ENCODE measurements at regions not wholly inside any gene's neighbourhood (a gene's known extent, or its start where the extent isn't known, plus 50 kb on each side); places are given as distances from the start of the nearest gene placed in this dataset.
"Not testable (repeated sequence)": the region's sequence is repeated elsewhere in the genome, so short reads cannot be mapped to it uniquely, and the experiment has no call there.

GRCh38 chr14:83611906-83612390 lies 1918.0 kb upstream of the FLRT2 start:
- no peak for DNase-seq (ENCODE audit: low read depth)
- H3K36me3 ChIP-seq (ENCODE audit: control insufficient read depth, insufficient read depth, low read length) = no peaks in the 10 kb centered on the region

GRCh38 chr14:83614956-83615355 lies 1915.0 kb upstream of the FLRT2 start:
- no peak overlapping the region for H3K4me3 ChIP-seq (ENCODE audit: low read depth, low read length)
- no peak for TF ChIP-seq CTCF (IDR thresholded peaks at IDR 0.05; ENCODE audit: insufficient read depth, low read length, poor library complexity, severe bottlenecking)
- no peak for DNase-seq (ENCODE audit: low read depth)
- H3K27me3 ChIP-seq (ENCODE audit: control insufficient read depth, insufficient read depth, low read length) = no peaks in the 10 kb centered on the region
- H3K36me3 ChIP-seq (ENCODE audit: control insufficient read depth, insufficient read depth, low read length) = no peaks in the 10 kb centered on the region

More at GRCh38 chr14:83611906-83612390, 1918.0 kb upstream of the FLRT2 start:
- Histone ChIP-seq H3K27me3 (ENCODE audit: control insufficient read depth, insufficient read depth, low read length) (no peaks in the 10 kb centered on the region), H3K4me3 (ENCODE audit: low read depth, low read length) (no peak overlapping the region)
- TF ChIP-seq CTCF (IDR thresholded peaks at IDR 0.05; ENCODE audit: insufficient read depth, low read length, poor library complexity, severe bottlenecking) = no peak

- TF ChIP-seq CTCF (IDR thresholded peaks at IDR 0.05; ENCODE audit: insufficient read depth, low read length, poor library complexity, severe bottlenecking) = no peak
- H3K4me3 ChIP-seq (ENCODE audit: low read depth, low read length) = no peak overlapping the region
- H3K36me3 ChIP-seq (ENCODE audit: control insufficient read depth, insufficient read depth, low read length) = no peaks in the 10 kb centered on the region
- no peak for DNase-seq (ENCODE audit: low read depth)
- H3K27me3 ChIP-seq (ENCODE audit: control insufficient read depth, insufficient read depth, low read length) = no peaks in the 10 kb centered on the region
Observed at GRCh38 chr14:83624541-83624940, 1905.4 kb upstream of the FLRT2 start.

- TF ChIP-seq CTCF (IDR thresholded peaks at IDR 0.05; ENCODE audit: insufficient read depth, low read length, poor library complexity, severe bottlenecking) = no peak
- Histone ChIP-seq H3K4me3 (ENCODE audit: low read depth, low read length) (no peak overlapping the region), H3K36me3 (ENCODE audit: control insufficient read depth, insufficient read depth, low read length) (no peaks in the 10 kb centered on the region), H3K27me3 (ENCODE audit: control insufficient read depth, insufficient read depth, low read length) (no peaks in the 10 kb centered on the region)
- DNase-seq (ENCODE audit: low read depth) = no peak
Observed at GRCh38 chr14:83632375-83632774, 1897.6 kb upstream of the FLRT2 start.

GRCh38 chr14:83638748-83639504 lies 1891.0 kb upstream of the FLRT2 start:
- DNase-seq (ENCODE audit: low read depth) = no peak
- TF ChIP-seq CTCF (IDR thresholded peaks at IDR 0.05; ENCODE audit: insufficient read depth, low read length, poor library complexity, severe bottlenecking) = no peak
- Histone ChIP-seq H3K36me3 (ENCODE audit: control insufficient read depth, insufficient read depth, low read length) (no peaks in the 10 kb centered on the region), H3K4me3 (ENCODE audit: low read depth, low read length) (no peak overlapping the region), H3K27me3 (ENCODE audit: control insufficient read depth, insufficient read depth, low read length) (no peaks in the 10 kb centered on the region)

GRCh38 chr14:83639505-83639875 lies 1890.5 kb upstream of the FLRT2 start:
- not testable (repeated sequence) for H3K27me3 ChIP-seq (ENCODE audit: control insufficient read depth, insufficient read depth, low read length); DNase-seq (ENCODE audit: low read depth); H3K36me3 ChIP-seq (ENCODE audit: control insufficient read depth, insufficient read depth, low read length); H3K4me3 ChIP-seq (ENCODE audit: low read depth, low read length)

All from kidney epithelial cell (primary cell).